ENCODE measurements at regions not wholly inside any gene's neighbourhood (a gene's known extent, or its start where the extent isn't known, plus 50 kb on each side); places are given as distances from the start of the nearest gene placed in this dataset.
A peak's percentile ranks its signal among the peaks of the same experiment; 100 is the strongest.
"Not testable (repeated sequence)": the region's sequence is repeated elsewhere in the genome, so short reads cannot be mapped to it uniquely, and the experiment has no call there.

GRCh38 chr2:125745514-125745913 lies 910.4 kb upstream of the GYPC start:
- peak; percentile 21 for DNase-seq

- no peak for DNase-seq
These were observed 909.4 kb upstream of the GYPC start for GRCh38 chr2:125746321-125747164.

GRCh38 chr2:125747165-125747425 lies 908.9 kb upstream of the GYPC start:
- no peak for DNase-seq

DNA sequence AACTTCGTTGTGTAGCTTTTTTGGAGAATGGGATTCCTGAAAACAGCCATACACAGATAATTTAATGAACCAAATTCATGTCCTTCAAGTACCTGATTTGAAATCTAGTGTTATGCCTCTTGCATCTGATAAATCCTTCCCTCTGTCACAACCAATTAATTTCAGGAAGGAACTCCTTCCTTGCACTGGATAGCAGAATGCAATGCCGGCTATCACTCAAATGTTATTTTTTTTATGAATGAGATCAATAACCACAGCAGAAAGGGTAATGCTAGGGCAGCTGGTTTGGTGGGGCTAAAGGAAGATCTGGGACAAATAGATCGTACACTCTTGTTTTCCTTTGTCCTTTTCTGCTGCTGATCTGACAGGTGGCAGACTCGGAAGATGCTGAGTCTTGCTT lies 899.5 kb upstream of the GYPC start:
- no peak for DNase-seq

- no peak for DNase-seq
These were observed 859.2 kb upstream of the GYPC start for GRCh38 chr2:125796784-125797183.

DNA sequence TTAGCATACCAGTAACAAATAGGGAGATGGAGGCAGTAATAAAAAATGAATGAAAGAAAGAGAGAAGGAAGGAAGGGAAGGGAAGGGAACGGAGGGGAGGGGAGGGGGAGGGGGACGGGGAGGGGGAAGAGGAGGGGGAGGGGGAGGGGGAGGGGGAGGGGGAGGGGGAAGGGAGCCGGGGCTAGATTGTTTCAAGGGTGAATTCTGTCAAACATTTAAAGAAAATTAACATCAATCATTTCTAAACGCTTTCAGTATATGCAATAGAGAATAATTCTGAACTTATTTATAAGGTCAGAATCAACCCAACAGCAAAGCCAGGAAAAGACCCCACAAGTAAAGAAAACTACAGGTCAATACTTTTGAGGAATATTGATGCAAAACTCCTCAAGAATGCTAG lies 858.8 kb upstream of the GYPC start:
- no peak for DNase-seq

DNA sequence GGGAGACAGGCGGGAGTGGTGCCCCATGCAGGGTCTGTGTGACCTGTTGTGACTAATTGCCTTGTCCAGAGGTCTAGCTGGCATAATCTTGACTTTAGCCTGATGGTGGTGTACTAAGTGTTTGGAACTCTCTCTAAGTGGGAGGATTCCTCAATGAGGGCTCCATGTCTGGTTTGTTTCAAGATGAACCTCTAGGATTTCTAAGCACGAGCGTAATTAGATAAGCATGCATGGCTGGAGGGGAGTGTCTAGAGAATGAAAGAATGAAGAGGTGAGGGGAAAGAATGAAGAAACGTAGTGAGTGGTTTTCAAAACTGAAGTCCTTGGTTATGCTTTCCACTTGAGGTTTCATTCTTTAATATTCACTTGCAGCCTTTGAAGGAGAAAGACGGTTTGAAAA lies 833.2 kb upstream of the GYPC start:
- DNase-seq = no peak

GRCh38 chr2:125825781-125826180 lies 830.2 kb upstream of the GYPC start:
- DNase-seq = not testable (repeated sequence)

DNA sequence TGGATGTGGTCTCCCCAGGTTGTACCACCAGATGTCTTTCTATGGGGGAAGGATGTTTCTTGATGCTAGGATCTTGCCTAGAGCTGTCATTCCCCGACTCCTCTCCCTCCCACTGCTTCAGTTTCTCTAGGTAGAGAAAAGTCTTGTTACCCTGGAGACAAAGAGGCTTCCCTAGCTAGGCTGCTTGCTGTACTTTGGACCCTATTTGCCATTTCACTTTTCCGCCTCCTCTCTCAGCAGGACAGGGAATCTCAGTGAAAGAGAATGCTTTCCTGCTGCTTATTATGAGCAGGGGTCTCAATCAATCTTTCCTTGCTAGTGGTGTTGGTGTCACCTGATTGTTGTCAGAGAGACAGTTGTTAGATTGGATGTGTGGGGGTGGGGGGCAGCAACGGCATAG lies 818.8 kb upstream of the GYPC start:
- no peak for DNase-seq

DNA sequence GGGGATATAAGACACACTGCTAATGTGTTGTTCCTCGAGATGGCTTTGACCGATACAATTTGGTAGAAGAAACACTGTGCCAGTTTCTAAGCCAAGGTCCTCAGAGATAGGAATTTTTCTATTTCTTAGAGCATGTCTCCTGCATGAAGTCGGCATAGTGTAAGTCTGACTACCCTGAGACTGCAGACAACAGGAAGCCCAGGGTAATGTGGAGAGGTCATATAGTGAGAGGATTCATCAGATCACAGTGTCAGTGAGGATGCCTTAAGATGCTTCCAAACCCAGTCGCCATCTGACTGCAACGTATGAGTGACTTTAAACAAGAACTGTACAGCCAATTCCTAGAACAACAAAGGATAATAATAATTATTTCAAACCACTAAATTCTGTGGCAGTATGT lies 818.3 kb upstream of the GYPC start:
- no peak for DNase-seq

DNA sequence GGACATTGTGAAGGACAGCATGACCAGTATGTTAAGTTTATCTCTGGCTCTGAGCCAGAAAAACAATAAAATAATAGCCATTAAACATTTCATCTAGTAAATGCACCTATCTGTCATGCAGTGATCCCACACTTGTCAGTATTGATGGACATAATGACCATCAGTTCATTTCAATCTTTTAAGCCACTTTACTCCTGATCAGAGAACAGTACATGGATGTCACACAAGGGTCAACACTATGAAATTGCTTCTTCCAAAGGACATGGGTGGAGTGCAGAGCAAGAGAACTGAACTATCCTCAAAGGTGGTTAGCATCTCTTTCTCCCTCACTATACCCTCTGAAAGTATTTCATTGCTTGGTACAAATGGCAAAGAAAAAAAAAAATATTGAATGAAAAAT lies 816.0 kb upstream of the GYPC start:
- DNase-seq = no peak

DNA sequence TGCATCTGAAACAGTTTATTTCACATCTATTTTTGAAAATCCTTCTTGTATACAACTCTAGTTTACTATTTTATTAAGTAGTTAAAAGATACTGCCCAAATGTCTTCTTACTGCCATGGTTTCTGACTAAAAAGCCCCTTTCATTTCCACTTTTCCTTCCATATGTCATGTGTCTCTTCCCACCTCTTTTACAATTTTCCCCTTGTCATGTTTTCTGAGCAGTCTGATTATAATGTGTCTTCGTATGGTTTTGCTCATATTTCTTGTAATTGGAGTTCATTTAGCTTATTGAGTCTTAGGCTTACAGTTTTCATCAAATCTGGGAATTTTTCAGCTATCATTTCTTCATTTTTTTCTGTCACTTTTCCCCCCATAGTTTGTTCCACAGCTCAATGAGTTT lies 813.9 kb upstream of the GYPC start:
- DNase-seq = no peak

GRCh38 chr2:125850541-125850940 lies 805.4 kb upstream of the GYPC start:
- no peak for DNase-seq

DNA sequence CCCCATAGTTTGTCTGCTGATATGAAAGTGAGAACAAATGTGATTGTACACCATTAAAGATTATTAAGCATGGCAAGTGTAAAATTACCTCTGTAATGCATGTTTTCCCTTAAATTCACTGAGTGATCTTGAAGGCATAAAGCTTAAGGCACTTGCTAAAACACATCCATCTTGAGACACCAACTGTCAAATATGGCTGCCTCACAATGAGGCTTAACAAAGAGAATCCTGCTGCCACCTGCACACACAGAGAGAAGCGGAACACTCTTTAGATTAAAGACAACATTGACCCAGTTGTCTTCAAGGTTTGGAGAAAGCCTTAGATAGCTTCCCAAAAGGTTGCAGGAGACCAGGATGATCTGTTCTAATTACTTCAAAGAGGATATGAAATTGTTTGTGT lies 803.6 kb upstream of the GYPC start:
- no peak for DNase-seq

DNA sequence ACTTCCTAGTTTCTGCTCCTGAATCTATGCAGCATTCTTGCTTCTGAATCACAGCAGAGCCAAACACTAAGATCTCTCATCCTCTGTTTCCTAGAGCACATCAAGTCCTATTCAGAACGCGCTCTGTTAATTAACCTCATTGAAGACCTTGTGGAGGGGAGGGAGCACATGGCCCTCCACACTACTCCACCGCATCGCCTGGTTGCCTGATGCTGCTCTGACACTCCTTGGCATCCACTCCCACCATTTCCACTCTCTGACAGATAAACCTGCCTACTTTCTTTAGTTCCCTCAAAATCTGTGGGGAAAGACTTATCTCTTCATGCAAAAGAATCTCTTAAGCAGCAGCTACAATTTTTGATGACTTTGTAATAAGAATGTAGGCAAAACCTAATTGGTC lies 802.3 kb upstream of the GYPC start:
- no peak for DNase-seq

- no peak for DNase-seq
These were observed 800.8 kb upstream of the GYPC start for GRCh38 chr2:125855204-125855603.

- DNase-seq = no peak
These were observed 797.8 kb upstream of the GYPC start for GRCh38 chr2:125857971-125858794.

DNA sequence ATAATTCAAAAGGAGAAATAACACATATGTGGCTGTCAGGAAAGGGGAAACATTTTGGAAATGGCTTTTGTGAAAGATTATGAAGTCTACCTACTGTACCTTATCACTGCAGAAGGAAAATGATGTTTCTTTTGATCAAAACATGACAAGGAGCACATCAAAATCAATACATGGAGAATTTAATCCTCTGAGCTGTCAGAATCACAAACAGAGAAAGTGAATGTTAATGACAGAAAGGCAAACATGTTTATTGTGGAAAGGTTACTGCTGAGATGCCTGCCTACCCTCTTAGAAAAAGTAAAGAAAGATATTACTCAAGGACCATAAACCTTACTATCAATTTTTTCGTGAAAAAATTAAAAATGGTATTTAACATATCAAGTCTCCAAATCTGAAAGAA lies 794.5 kb upstream of the GYPC start:
- no peak for DNase-seq

- DNase-seq = no peak
These were observed 788.0 kb upstream of the GYPC start for GRCh38 chr2:125867908-125868307.

GRCh38 chr2:125870264-125870663 lies 785.7 kb upstream of the GYPC start:
- DNase-seq = no peak

GRCh38 chr2:125870746-125871145 lies 785.2 kb upstream of the GYPC start:
- no peak for DNase-seq

DNA sequence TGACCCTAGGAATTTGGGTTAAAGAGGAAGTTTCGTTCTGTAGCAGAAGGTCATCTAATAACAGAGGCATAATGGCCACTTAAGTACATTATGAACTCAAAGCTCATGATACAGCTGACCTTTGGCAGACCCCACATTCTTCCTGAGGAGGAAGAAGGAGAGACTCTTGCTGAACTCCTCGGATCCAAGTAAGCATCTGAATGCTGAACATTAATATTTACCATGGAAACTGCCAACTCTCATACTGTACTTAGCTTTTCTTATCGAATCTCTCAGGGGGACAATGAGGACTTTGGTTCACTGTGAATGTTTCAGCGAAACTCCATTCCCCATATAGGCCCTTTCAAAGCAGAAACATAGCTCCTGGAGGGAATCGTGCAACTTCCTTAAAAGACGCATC lies 781.4 kb upstream of the GYPC start:
- DNase-seq = no peak

DNA sequence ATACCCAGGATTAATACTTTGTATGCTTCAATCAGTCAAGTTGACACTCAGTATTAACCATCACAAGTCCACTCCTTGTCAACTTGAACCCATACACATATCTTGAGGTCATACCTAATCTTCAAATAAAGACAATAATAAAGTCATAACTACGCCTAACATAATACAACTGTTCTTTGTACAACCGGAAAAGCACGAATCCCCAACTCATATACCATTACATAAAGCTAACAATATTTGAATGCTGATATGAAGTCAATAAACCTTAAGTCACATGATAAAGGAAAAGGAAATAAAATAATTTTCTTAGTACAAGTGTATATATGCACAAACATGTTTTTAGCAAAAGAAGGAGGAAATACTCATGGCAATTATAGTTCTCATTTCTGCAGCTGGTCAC lies 770.6 kb upstream of the GYPC start:
- no peak for DNase-seq

DNA sequence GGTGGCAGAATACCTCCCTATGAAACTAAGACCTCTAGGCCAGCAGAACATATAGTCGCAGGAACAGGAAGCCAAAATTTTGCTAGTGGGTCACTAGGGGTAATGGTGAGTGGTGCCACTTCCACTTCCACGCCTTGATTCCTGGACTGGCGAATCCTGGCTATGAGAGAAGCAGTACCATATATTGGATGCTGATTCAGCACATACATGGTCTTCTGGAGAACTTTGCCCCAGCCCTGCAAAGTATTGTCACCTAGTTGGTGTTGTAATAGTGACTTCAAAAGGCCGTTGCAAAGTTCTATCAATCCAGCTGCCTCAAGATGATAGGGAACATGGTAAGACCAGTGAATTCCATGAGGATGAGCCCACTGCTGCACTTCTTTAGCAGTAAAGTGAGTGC lies 769.8 kb upstream of the GYPC start:
- DNase-seq = no peak

DNA sequence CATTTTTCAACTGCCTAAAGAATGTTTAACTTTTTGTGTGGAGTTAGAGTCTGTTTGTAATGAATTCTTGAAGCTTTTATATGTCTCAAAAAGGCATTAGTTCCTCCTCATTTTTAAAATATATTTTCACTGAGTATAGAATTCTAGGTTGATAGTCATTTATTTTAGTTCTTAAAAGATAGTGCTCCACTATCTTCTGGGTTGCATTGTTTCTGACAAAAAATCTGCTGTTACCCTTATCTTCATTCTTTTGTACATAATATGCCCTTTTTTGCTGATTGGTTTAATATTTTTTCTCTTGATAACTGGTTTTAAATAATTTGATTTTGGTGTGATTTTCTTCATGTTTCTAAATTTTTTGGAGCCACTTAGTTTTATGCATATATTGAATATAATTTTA lies 754.7 kb upstream of the GYPC start:
- no peak for DNase-seq

Data from suppressor macrophage treated with lipopolysaccharide for 4 hours (primary cell).